ENCODE measurements at regions not wholly inside any gene's neighbourhood (a gene's known extent, or its start where the extent isn't known, plus 50 kb on each side); places are given as distances from the start of the nearest gene placed in this dataset.
"Not testable (repeated sequence)": the region's sequence is repeated elsewhere in the genome, so short reads cannot be mapped to it uniquely, and the experiment has no call there.

DNA sequence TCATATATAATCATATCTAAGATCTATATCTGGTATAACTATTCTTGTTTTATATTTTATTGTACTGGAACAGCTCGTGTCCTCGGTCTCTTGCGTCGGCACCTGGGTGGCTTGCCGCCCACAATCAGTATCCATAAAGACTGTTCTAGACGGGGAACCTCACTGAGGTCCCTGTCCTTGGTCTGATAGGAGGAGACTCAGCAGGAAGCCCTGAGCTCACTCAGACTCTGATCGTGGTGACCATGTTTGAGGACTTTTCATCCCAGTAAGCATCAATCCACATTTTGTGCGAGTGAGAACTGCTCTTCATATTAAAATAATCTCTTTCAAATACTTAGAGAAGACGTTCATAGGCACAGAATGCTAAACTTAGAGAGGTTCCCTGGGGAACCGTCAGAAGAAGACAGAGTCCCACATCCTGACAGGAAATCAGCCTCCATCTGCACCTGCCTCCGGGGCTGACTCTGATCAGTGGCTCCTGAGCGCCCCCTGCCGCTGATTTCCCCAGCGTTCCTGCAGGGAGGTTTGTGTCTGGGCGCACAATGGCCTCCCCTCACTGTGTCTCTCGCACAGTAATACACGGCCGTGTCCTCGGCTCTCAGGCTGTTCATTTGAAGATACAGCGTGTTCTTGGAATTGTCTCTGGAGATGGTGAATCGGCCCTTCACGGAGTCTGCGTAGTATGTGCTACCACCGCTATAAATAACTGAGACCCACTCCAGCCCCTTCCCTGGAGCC, 1065.9 kb downstream of the TMEM121 start:
- H3K4me1 ChIP-seq; H3K9me3 ChIP-seq; intact Hi-C loops (cut with DNase I); H3K4me3 ChIP-seq; H3K36me3 ChIP-seq; ATAC-seq; H3K27ac ChIP-seq; DNase-seq: not testable (repeated sequence)
- peaks cover 0 to 13% (median 0%) of the 10 kb centered on the region in 9 donors for H3K27me3 ChIP-seq
- 62 to 76% (median 66%) methylated on average over 10 to 24 of the region's 24 CpGs for WGBS, 4 donors
- TF ChIP-seq, protein P1, sequence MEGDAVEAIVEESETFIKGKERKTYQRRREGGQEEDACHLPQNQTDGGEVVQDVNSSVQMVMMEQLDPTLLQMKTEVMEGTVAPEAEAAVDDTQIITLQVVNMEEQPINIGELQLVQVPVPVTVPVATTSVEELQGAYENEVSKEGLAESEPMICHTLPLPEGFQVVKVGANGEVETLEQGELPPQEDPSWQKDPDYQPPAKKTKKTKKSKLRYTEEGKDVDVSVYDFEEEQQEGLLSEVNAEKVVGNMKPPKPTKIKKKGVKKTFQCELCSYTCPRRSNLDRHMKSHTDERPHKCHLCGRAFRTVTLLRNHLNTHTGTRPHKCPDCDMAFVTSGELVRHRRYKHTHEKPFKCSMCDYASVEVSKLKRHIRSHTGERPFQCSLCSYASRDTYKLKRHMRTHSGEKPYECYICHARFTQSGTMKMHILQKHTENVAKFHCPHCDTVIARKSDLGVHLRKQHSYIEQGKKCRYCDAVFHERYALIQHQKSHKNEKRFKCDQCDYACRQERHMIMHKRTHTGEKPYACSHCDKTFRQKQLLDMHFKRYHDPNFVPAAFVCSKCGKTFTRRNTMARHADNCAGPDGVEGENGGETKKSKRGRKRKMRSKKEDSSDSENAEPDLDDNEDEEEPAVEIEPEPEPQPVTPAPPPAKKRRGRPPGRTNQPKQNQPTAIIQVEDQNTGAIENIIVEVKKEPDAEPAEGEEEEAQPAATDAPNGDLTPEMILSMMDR (IDR thresholded peaks at IDR 0.05) = peak in 1 of 12 donors; percentile 20

DNA sequence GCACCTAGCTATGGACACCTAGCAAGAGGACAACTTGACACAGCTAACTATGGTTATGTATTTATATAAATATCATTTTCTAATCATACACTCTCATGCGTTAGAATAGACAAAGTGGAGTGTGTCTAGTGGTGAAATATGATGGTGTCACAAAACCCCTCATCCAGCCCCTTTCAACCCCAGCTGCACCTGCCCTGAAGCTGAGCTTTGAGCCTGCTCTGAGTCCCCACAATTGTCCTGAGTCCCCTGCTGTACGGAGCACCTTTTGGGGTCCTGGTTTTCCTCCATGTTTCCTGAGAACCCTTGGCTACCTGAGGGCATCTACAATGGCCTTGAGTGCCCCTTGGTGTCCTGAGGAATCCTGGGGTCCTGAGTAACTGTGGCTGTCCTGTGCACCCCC, 1072.8 kb downstream of the TMEM121 start:
- DNase-seq (no peak), ATAC-seq (no peak)
- Histone ChIP-seq H3K4me3 (no peak overlapping the region), H3K27ac (no peak overlapping the region), H3K9me3 (no peaks in the 10 kb centered on the region), H3K27me3 (peaks cover 0 to 29% (median 6%) of the 10 kb centered on the region in 9 donors), H3K4me1 (no peaks in the 10 kb centered on the region), H3K36me3 (no peaks in the 10 kb centered on the region)
- intact Hi-C loops (cut with DNase I) = no loop called here
- TF ChIP-seq POLR2A (IDR thresholded peaks at IDR 0.05) = no peak
- TF ChIP-seq, protein P1 (IDR thresholded peaks at IDR 0.05) = no peak
- 51 to 68% (median 55%) methylated on average over 2 of the region's 2 CpGs for WGBS, 4 donors

DNA sequence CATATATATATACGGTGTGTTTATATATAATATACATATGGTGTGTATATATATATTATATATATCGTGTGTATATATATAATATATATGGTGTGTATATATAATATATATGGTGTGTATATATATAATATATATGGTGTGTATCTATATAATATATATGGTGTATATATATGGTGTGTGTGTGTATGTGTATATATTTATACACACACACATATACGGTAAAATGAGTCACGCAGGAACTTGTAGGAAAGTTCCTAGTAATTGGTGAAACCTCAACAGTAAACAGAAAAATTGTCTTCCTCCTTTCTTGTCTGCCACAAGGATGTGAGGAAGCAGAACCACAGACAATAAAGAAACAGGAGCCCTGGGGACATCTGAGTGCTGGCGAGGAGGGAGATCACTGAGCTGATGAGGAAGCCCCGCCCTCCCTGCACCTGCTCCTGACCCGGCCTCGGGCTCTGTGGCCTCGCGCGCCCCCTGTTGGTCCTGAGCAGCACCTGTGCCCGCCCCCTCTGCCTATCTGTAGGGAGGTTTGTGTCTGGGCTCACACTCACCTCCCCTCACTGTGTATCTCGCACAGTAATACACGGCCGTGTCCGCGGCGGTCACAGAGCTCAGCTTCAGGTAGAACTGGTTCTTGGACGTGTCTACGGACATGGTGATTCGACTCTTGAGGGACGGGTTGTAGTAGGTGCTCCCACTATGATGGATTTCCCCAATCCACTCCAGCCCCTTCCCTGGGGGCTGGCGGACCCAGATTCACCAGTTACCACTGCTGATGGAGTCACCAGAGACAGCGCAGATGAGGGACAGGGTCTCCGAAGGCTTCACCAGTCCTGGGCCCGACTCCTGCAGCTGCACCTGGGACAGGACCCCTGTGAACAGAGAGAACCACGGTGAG, 1079.4 kb downstream of the TMEM121 start:
- Histone ChIP-seq H3K9me3 (no peaks in the 10 kb centered on the region), H3K27me3 (peaks cover 0 to 38% (median 3%) of the 10 kb centered on the region in 9 donors), H3K36me3 (no peaks in the 10 kb centered on the region), H3K4me1 (no peaks in the 10 kb centered on the region), H3K27ac (no peak overlapping the region), H3K4me3 (no peak overlapping the region)
- intact Hi-C loops (cut with DNase I) = no loop called here
- TF ChIP-seq, protein P1 (IDR thresholded peaks at IDR 0.05) = peak in 2 of 12 donors; percentile 8 to 23
- TF ChIP-seq POLR2A (IDR thresholded peaks at IDR 0.05) = no peak
- no peak for ATAC-seq
- WGBS, 4 donors = 56 to 77% (median 57%) methylated on average over 20 to 27 of the region's 27 CpGs
- peak in 2 of 5 donors; percentile 33 to 73 for DNase-seq

DNA sequence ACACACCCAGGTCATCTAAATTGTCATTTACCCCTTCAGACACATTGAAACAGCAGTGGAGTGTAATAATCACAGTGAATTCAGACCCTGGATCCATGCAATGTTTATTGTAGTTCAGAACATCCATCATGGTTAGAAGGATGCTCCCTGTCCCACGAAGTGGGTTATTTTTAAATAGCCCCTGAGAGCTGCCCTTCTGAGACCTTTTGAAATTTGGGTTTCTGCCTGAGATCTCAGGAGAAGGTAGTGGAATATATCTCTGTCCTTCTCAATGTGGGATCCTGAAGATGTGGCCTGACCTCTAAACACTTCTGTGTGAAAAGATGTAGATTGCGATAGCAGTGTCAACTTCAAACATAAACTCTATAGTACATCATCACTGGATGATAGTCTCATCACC, 1080.6 kb downstream of the TMEM121 start:
- intact Hi-C loops (cut with DNase I) = no loop called here

More for the DNA sequence above, 1080.6 kb downstream of the TMEM121 start:
- no peak for TF ChIP-seq POLR2A (IDR thresholded peaks at IDR 0.05)
- TF ChIP-seq, protein P1 (IDR thresholded peaks at IDR 0.05) = no peak
- Histone ChIP-seq H3K36me3 (no peaks in the 10 kb centered on the region), H3K9me3 (no peaks in the 10 kb centered on the region), H3K27me3 (peaks cover 0 to 35% (median 5%) of the 10 kb centered on the region in 9 donors), H3K27ac (no peak overlapping the region), H3K4me3 (no peak overlapping the region), H3K4me1 (no peaks in the 10 kb centered on the region)
- DNase-seq (no peak), ATAC-seq (no peak)
- 53 to 58% (median 56%) methylated on average over 2 of the region's 2 CpGs for WGBS, 4 donors

All from heart left ventricle (tissue), 16 donors.